ENCODE measurements at regions not wholly inside any gene's neighbourhood (a gene's known extent, or its start where the extent isn't known, plus 50 kb on each side); places are given as distances from the start of the nearest gene placed in this dataset.

DNA sequence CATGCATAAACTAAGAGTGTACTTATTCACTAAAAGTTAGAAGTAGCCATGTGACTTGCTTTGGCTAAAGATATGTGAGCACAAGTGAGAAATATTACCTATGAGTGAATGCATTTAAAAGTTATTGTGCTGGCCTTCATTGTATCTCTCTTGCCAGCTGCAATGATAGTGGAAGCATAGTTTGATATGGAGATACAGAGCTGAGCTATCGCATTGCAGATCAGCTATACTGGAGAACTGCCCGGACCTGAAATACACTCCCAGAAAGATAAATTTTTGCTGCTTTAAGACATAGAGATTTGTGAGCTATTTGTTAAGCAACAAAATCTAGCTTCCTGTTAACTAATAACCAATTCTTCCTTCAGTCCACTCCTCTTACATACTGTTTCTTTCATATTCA is 571.1 kb downstream of the CPS1 start:
- TF ChIP-seq, protein P1, sequence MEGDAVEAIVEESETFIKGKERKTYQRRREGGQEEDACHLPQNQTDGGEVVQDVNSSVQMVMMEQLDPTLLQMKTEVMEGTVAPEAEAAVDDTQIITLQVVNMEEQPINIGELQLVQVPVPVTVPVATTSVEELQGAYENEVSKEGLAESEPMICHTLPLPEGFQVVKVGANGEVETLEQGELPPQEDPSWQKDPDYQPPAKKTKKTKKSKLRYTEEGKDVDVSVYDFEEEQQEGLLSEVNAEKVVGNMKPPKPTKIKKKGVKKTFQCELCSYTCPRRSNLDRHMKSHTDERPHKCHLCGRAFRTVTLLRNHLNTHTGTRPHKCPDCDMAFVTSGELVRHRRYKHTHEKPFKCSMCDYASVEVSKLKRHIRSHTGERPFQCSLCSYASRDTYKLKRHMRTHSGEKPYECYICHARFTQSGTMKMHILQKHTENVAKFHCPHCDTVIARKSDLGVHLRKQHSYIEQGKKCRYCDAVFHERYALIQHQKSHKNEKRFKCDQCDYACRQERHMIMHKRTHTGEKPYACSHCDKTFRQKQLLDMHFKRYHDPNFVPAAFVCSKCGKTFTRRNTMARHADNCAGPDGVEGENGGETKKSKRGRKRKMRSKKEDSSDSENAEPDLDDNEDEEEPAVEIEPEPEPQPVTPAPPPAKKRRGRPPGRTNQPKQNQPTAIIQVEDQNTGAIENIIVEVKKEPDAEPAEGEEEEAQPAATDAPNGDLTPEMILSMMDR (IDR thresholded peaks at IDR 0.05; ENCODE audit: borderline replicate concordance, extremely low read depth, low read length, poor library complexity, severe bottlenecking), result no peak
- TF ChIP-seq EZH2 (IDR thresholded peaks at IDR 0.05; ENCODE audit: borderline replicate concordance, low read depth, low read length, severe bottlenecking), result no peak

Data from DND-41 (cell line).